Skin epidermis (tissue), 12 donors: ENCODE measurements at regions not wholly inside any gene's neighbourhood (a gene's known extent, or its start where the extent isn't known, plus 50 kb on each side); places are given as distances from the start of the nearest gene placed in this dataset.
"Not testable (repeated sequence)": the region's sequence is repeated elsewhere in the genome, so short reads cannot be mapped to it uniquely, and the experiment has no call there.

Experiments used
- H3K27ac ChIP-seq, 21 experiments: fragments of 200-600 bp; sonication (generic) in 11 of 21; one replicate each; pipeline ENCODE4 v1.5.0; 2020; ENCODE audit warnings: mild to moderate bottlenecking in 3 of 21, inconsistent platforms in 2 of 21, moderate library complexity in 2 of 21
- H3K4me3 ChIP-seq, 7 experiments: fragments of 200-600 bp; sonication (generic) in 2 of 7; one replicate each; pipeline ENCODE4 v1.5.0; 2020; ENCODE audit warnings: inconsistent platforms in 2 of 7, mild to moderate bottlenecking in 2 of 7, moderate library complexity in 1 of 7

GRCh38 chr2:47694451-47694850 lies 88.5 kb upstream of the MSH6 start:
- not testable (repeated sequence) for H3K27ac ChIP-seq, H3K4me3 ChIP-seq

- not testable (repeated sequence) for H3K27ac ChIP-seq
Observed at GRCh38 chr2:47690706-47691325, 92.1 kb upstream of the MSH6 start.

GRCh38 chr2:47690132-47690531 lies 92.8 kb upstream of the MSH6 start:
- Histone ChIP-seq H3K4me3 (no peak overlapping the region), H3K27ac (no peak overlapping the region)

More at GRCh38 chr2:47690706-47691325, 92.1 kb upstream of the MSH6 start:
- H3K4me3 ChIP-seq: not testable (repeated sequence)

- H3K27ac ChIP-seq: peak overlapping the region in 2 of 21 experiments; percentile 21 to 34
- H3K4me3 ChIP-seq: not testable (repeated sequence)
Observed at GRCh38 chr2:47689118-47689517, 93.8 kb upstream of the MSH6 start.

GRCh38 chr2:47688561-47688960 lies 94.4 kb upstream of the MSH6 start:
- Histone ChIP-seq H3K27ac (peak overlapping the region in 1 of 21 experiments; percentile 34), H3K4me3 (no peak overlapping the region)

- Histone ChIP-seq H3K4me3 (no peak overlapping the region), H3K27ac (no peak overlapping the region)
Observed at GRCh38 chr2:47687856-47688255, 95.1 kb upstream of the MSH6 start.

GRCh38 chr2:47686018-47686417 lies 96.9 kb upstream of the MSH6 start:
- Histone ChIP-seq H3K4me3 (no peak overlapping the region), H3K27ac (no peak overlapping the region)

- H3K4me3 ChIP-seq: no peak overlapping the region
Observed at GRCh38 chr2:47682216-47682749, 100.7 kb upstream of the MSH6 start.

GRCh38 chr2:47676261-47676926 lies 105.6 kb upstream of the KCNK12 start:
- Histone ChIP-seq H3K27ac (no peak overlapping the region), H3K4me3 (no peak overlapping the region)

More at GRCh38 chr2:47682216-47682749, 100.7 kb upstream of the MSH6 start:
- H3K27ac ChIP-seq: no peak overlapping the region

GRCh38 chr2:47675196-47675825 lies 104.5 kb upstream of the KCNK12 start:
- Histone ChIP-seq H3K4me3 (no peak overlapping the region), H3K27ac (no peak overlapping the region)

- no peak overlapping the region for H3K4me3 ChIP-seq
Observed at GRCh38 chr2:47666332-47666731, 95.5 kb upstream of the KCNK12 start.

GRCh38 chr2:47664817-47665216 lies 94.0 kb upstream of the KCNK12 start:
- Histone ChIP-seq H3K27ac (no peak overlapping the region), H3K4me3 (no peak overlapping the region)

More at GRCh38 chr2:47666332-47666731, 95.5 kb upstream of the KCNK12 start:
- no peak overlapping the region for H3K27ac ChIP-seq

GRCh38 chr2:47662552-47662951 lies 91.8 kb upstream of the KCNK12 start:
- H3K27ac ChIP-seq: no peak overlapping the region
- no peak overlapping the region for H3K4me3 ChIP-seq

- no peak overlapping the region for H3K27ac ChIP-seq
- H3K4me3 ChIP-seq: no peak overlapping the region
Observed at GRCh38 chr2:47661310-47661709, 90.5 kb upstream of the KCNK12 start.

- Histone ChIP-seq H3K27ac (no peak overlapping the region), H3K4me3 (no peak overlapping the region)
Observed at GRCh38 chr2:47660168-47660567, 89.4 kb upstream of the KCNK12 start.

GRCh38 chr2:47658646-47659320 lies 88.0 kb upstream of the KCNK12 start:
- Histone ChIP-seq H3K27ac (no peak overlapping the region), H3K4me3 (no peak overlapping the region)

- Histone ChIP-seq H3K4me3 (no peak overlapping the region), H3K27ac (no peak overlapping the region)
Observed at GRCh38 chr2:47657886-47658489, 87.2 kb upstream of the KCNK12 start.

- Histone ChIP-seq H3K27ac (no peak overlapping the region), H3K4me3 (no peak overlapping the region)
Observed at GRCh38 chr2:47656715-47657600, 86.2 kb upstream of the KCNK12 start.

- H3K27ac ChIP-seq: no peak overlapping the region
- H3K4me3 ChIP-seq: no peak overlapping the region
Observed at GRCh38 chr2:47655563-47655880, 84.7 kb upstream of the KCNK12 start.
